Endothelial cell of umbilical vein (primary cell): ENCODE measurements at regions not wholly inside any gene's neighbourhood (a gene's known extent, or its start where the extent isn't known, plus 50 kb on each side); places are given as distances from the start of the nearest gene placed in this dataset.

ENCODE experiments used
- BruUV-seq: library from RNA; stranded (reverse); fragments of 400-500 nt; replicated peaks from 2 replicates; lab custom pipeline; 2021; lab: Mats Ljungman, UMichigan
- CTCF ChIA-PET: fragments of 300-600, 350-600 bp; sonication (Branson Sonifier 250); formaldehyde crosslinking; loops from one replicate; lab custom pipeline; 2021; ENCODE audit warnings: antibody characterized with exemption, inconsistent platforms; lab: Charles Lee
- POLR2A ChIA-PET: fragments of 300-600, 350-600 bp; sonication (Branson Sonifier 250); formaldehyde crosslinking; loops from one replicate; lab custom pipeline; 2021; ENCODE audit warnings: antibody characterized with exemption, inconsistent platforms; lab: Charles Lee
- DNase-seq: peaks from one replicate; pipeline ENCODE4 v3.0.0-alpha.2; 2011; ENCODE audit warnings: low read depth, low spot score
- FAIRE-seq: peaks from 2 replicates; lab custom pipeline; 2011; peaks lifted over from hg19 to GRCh38; lab: Jason Lieb, UNC
- H2AFZ ChIP-seq: 2 replicates; pipeline ENCODE4 v1.6.0; 2012; ENCODE audit warnings: low read depth, low read length, control low read depth, inconsistent platforms
- H3K27ac ChIP-seq: 2 replicates; pipeline ENCODE4 v1.5.1; 2011; ENCODE audit warnings: low read depth, mild to moderate bottlenecking, control low read depth, low read length, moderate library complexity; ENCODE audit not compliant: insufficient read depth
- H3K27me3 ChIP-seq, 2 experiments: 2 replicates each; pipeline versions ENCODE4 v1.6.0 to v1.6.1; 2011; ENCODE audit warnings: low read length in 2 of 2, mixed read lengths in 1 of 2; ENCODE audit not compliant: control insufficient read depth in 2 of 2, insufficient read depth in 2 of 2
- H3K36me3 ChIP-seq, 2 experiments: 2 replicates in 1 of 2; 3 replicates in 1 of 2; pipeline ENCODE4 v1.5.1; 2011; ENCODE audit warnings: low read length in 2 of 2, mild to moderate bottlenecking in 1 of 2, moderate library complexity in 1 of 2; ENCODE audit not compliant: control insufficient read depth in 2 of 2, insufficient read depth in 2 of 2; ENCODE audit errors: extremely low read depth in 1 of 2
- H3K4me1 ChIP-seq: 3 replicates; pipeline ENCODE4 v1.5.1; 2011; ENCODE audit warnings: mild to moderate bottlenecking, low read length; ENCODE audit not compliant: control insufficient read depth, insufficient read depth; ENCODE audit errors: extremely low read depth
- H3K4me2 ChIP-seq: 2 replicates; pipeline ENCODE4 v1.6.1; 2011; ENCODE audit warnings: low read length, control low read depth, mixed read lengths; ENCODE audit not compliant: insufficient read depth
- H3K4me3 ChIP-seq, 3 experiments: fragments of 200-600 bp in 1 of 3; sonication (generic), shearing (Covaris generic) in 1 of 3; replicated peaks in 1 of 3; 2 replicates each; pipeline ENCODE4 v1.5.1; 2011 to 2016; ENCODE audit warnings: control low read depth in 3 of 3, low read length in 3 of 3, mild to moderate bottlenecking in 2 of 3, inconsistent platforms in 1 of 3, low read depth in 1 of 3, moderate library complexity in 1 of 3; ENCODE audit not compliant: insufficient read depth in 1 of 3
- H3K79me2 ChIP-seq: 2 replicates; pipeline ENCODE4 v1.6.0; 2012; ENCODE audit warnings: low read length, inconsistent platforms; ENCODE audit not compliant: control insufficient read depth, insufficient read depth
- H3K9ac ChIP-seq: replicated peaks from 2 replicates; pipeline ENCODE3; 2011; ENCODE audit warnings: low read length, control low read depth; ENCODE audit not compliant: insufficient read depth; ENCODE audit errors: extremely low read depth
- H3K9me1 ChIP-seq: replicated peaks from 3 replicates; pipeline ENCODE4 v1.6.0; 2011; ENCODE audit warnings: mild to moderate bottlenecking, low read length; ENCODE audit not compliant: control insufficient read depth, insufficient read depth; ENCODE audit errors: extremely low read depth
- H3K9me3 ChIP-seq: replicated peaks from 2 replicates; pipeline ENCODE4 v1.5.1; 2012; ENCODE audit warnings: low read length, inconsistent platforms; ENCODE audit not compliant: control insufficient read depth, insufficient read depth
- H4K20me1 ChIP-seq: replicated peaks from 2 replicates; pipeline ENCODE3; 2011; ENCODE audit warnings: mild to moderate bottlenecking, low read length; ENCODE audit not compliant: control insufficient read depth, insufficient read depth; ENCODE audit errors: extremely low read depth
- FOS ChIP-seq: IDR thresholded peaks from 2 replicates; pipeline ENCODE4 v1.6.1; 2011; ENCODE audit warnings: mild to moderate bottlenecking, low read length, moderate library complexity, borderline replicate concordance; ENCODE audit not compliant: insufficient read depth
- GATA2 ChIP-seq: IDR thresholded peaks from 2 replicates; pipeline ENCODE4 v1.7.0; 2011; ENCODE audit warnings: low read depth, mild to moderate bottlenecking, moderate library complexity, mixed read lengths, low read length; ENCODE audit not compliant: insufficient read length, insufficient read depth
- JUN ChIP-seq: IDR thresholded peaks from 2 replicates; pipeline ENCODE4 v1.6.1; 2011; ENCODE audit warnings: borderline replicate concordance, low read depth; ENCODE audit not compliant: insufficient read length, insufficient read depth
- POLR2A ChIP-seq: IDR thresholded peaks from 2 replicates; pipeline ENCODE4 v1.6.1; 2012; ENCODE audit warnings: low read depth, mild to moderate bottlenecking, control low read depth, low read length
- POLR2AphosphoS5 ChIP-seq: IDR thresholded peaks from 2 replicates; pipeline ENCODE4 v1.6.1; 2012; ENCODE audit warnings: low read depth, mild to moderate bottlenecking, control low read depth, low read length, moderate library complexity; ENCODE audit not compliant: insufficient read depth
- dilution Hi-C: fragments of 300-500 bp; cut with MboI; formaldehyde crosslinking; loops from one replicate; pipeline ENCODE4 v1.15.0; 2019; ENCODE audit warnings: low sequenced_read_pairs; ENCODE audit not compliant: extremely low pct_ligation_motif_present
- intact Hi-C: fragments of 100-400 bp; cut with micrococcal nuclease; formaldehyde crosslinking; loops from one replicate; pipeline ENCODE4 v1.10.0; 2022
- TF ChIP-seq, protein P1 (sequence below): IDR thresholded peaks from 2 replicates; pipeline ENCODE4 v1.6.1; 2011; ENCODE audit not compliant: insufficient read depth, insufficient read length
- TF ChIP-seq, protein P2 (sequence below), 2 donors: IDR thresholded peaks; 1 replicate in 1 of 2; 2 replicates in 1 of 2; pipeline ENCODE4 v1.5.1; 2011; ENCODE audit warnings: low read length in 2 of 2, mild to moderate bottlenecking in 2 of 2, moderate library complexity in 2 of 2, control low read depth in 1 of 2, inconsistent platforms in 1 of 2, low read depth in 1 of 2; ENCODE audit not compliant: insufficient read depth in 1 of 2; ENCODE audit errors: extremely low read depth in 1 of 2

DNA sequence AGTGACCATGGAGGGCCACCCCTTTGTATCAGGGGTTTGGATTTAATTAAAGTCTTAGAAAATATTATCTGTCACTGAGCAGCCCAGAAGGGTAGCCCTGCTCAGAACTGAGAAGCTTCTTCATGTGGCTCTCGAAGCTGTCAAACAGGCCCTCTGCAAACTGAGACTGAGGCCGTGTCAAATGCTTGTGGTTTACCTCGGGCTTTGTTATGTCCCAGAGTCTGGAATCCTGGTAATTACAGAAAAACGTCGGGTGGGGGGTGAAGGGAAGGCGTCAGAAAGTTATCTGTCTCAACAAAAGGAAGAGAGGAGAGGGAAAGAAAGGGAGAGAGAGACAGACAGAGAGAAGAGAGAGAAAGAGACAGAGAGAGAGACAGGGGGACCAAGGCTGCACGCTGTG, 200.8 kb downstream of the BMP7 start:
- H2AFZ ChIP-seq, result no peak overlapping the region
- H3K9me3 ChIP-seq, result no peaks in the 10 kb centered on the region
- H3K9me1 ChIP-seq, result no peaks in the 10 kb centered on the region
- FAIRE-seq, result no peak
- DNase-seq, result no peak
- H3K4me1 ChIP-seq, result no peaks in the 10 kb centered on the region
- intact Hi-C loops (no loop called here), dilution Hi-C loops (no loop called here)
- no peaks in the 10 kb centered on the region for H3K27me3 ChIP-seq
- no peaks in the 10 kb centered on the region for H3K79me2 ChIP-seq
- H4K20me1 ChIP-seq, result no peaks in the 10 kb centered on the region
- no TSS peak for BruUV-seq
- no peak overlapping the region for H3K4me3 ChIP-seq
- no peak overlapping the region for H3K27ac ChIP-seq
- TF ChIP-seq GATA2 (no peak), FOS (no peak), JUN (no peak), POLR2A (no peak), POLR2AphosphoS5 (no peak)
- TF ChIP-seq, protein P1, sequence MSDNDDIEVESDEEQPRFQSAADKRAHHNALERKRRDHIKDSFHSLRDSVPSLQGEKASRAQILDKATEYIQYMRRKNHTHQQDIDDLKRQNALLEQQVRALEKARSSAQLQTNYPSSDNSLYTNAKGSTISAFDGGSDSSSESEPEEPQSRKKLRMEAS, result no peak
- TF ChIP-seq, protein P2, sequence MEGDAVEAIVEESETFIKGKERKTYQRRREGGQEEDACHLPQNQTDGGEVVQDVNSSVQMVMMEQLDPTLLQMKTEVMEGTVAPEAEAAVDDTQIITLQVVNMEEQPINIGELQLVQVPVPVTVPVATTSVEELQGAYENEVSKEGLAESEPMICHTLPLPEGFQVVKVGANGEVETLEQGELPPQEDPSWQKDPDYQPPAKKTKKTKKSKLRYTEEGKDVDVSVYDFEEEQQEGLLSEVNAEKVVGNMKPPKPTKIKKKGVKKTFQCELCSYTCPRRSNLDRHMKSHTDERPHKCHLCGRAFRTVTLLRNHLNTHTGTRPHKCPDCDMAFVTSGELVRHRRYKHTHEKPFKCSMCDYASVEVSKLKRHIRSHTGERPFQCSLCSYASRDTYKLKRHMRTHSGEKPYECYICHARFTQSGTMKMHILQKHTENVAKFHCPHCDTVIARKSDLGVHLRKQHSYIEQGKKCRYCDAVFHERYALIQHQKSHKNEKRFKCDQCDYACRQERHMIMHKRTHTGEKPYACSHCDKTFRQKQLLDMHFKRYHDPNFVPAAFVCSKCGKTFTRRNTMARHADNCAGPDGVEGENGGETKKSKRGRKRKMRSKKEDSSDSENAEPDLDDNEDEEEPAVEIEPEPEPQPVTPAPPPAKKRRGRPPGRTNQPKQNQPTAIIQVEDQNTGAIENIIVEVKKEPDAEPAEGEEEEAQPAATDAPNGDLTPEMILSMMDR (IDR thresholded peaks at IDR 0.05; ENCODE audit: extremely low read depth in 1 of 2, insufficient read depth in 1 of 2, low read depth in 1 of 2, low read length in 2 of 2), result no peak
- POLR2A ChIA-PET, result no interaction called here
- CTCF ChIA-PET, result no interaction called here
- no peak overlapping the region for H3K4me2 ChIP-seq
- no peak overlapping the region for H3K9ac ChIP-seq
- H3K36me3 ChIP-seq, result no peaks in the 10 kb centered on the region
